ENCODE measurements at regions not wholly inside any gene's neighbourhood (a gene's known extent, or its start where the extent isn't known, plus 50 kb on each side); places are given as distances from the start of the nearest gene placed in this dataset.

GRCh38 chr1:206411321-206411720 is 59.0 kb upstream of the IKBKE start:
- Histone ChIP-seq H3K27me3 (replicated peaks; ENCODE audit: control insufficient read depth, insufficient read depth, low read length) (no peaks in the 10 kb centered on the region), H3K4me1 (no peaks in the 10 kb centered on the region), H3K9me3 (no peaks in the 10 kb centered on the region), H3K36me3 (ENCODE audit: control insufficient read depth, insufficient read depth, low read length) (no peaks in the 10 kb centered on the region), H3K4me3 (ENCODE audit: low read depth, low read length) (no peak overlapping the region)
- TF ChIP-seq CTCF (IDR thresholded peaks at IDR 0.05; ENCODE audit: insufficient read depth in 1 of 2, low read depth in 1 of 2, low read length in 1 of 2, severe bottlenecking in 1 of 2, unreplicated experiment in 1 of 2): no peak
- CTCF ChIA-PET: no interaction called here
- Mint-ChIP-seq H3K9me3 (ENCODE audit: unreplicated experiment) (no peaks in the 10 kb centered on the region), H3K4me3 (ENCODE audit: unreplicated experiment) (no peak overlapping the region), H3K27me3 (ENCODE audit: insufficient read depth, unreplicated experiment) (no peaks in the 10 kb centered on the region), H3K27ac (ENCODE audit: unreplicated experiment) (no peak overlapping the region), H3K36me3 (ENCODE audit: insufficient read depth, unreplicated experiment) (peaks cover 6% of the 10 kb centered on the region), H3K4me1 (ENCODE audit: low read depth, unreplicated experiment) (no peaks in the 10 kb centered on the region)
- BruUV-seq (replicated peaks): no TSS peak
- POLR2A ChIA-PET: no interaction called here
- intact Hi-C loops (cut with micrococcal nuclease; ENCODE audit: unreplicated experiment): no loop called here
- no peak for DNase-seq

GRCh38 chr1:206415942-206416341 is 54.3 kb upstream of the IKBKE start:
- no peak for DNase-seq
- Mint-ChIP-seq H3K36me3 (ENCODE audit: insufficient read depth, unreplicated experiment) (peaks cover 6% of the 10 kb centered on the region), H3K4me1 (ENCODE audit: low read depth, unreplicated experiment) (peaks cover 7% of the 10 kb centered on the region), H3K27me3 (ENCODE audit: insufficient read depth, unreplicated experiment) (no peaks in the 10 kb centered on the region), H3K9me3 (ENCODE audit: unreplicated experiment) (no peaks in the 10 kb centered on the region), H3K4me3 (ENCODE audit: unreplicated experiment) (no peak overlapping the region), H3K27ac (ENCODE audit: unreplicated experiment) (no peak overlapping the region)
- CTCF ChIA-PET: no interaction called here
- no peak for TF ChIP-seq CTCF (IDR thresholded peaks at IDR 0.05; ENCODE audit: insufficient read depth in 1 of 2, low read depth in 1 of 2, low read length in 1 of 2, severe bottlenecking in 1 of 2, unreplicated experiment in 1 of 2)
- POLR2A ChIA-PET: no interaction called here
- Histone ChIP-seq H3K4me1 (peaks cover 5% of the 10 kb centered on the region; the same call in 1 of the 2 replicates), H3K27me3 (replicated peaks; ENCODE audit: control insufficient read depth, insufficient read depth, low read length) (no peaks in the 10 kb centered on the region), H3K4me3 (ENCODE audit: low read depth, low read length) (no peak overlapping the region), H3K9me3 (no peaks in the 10 kb centered on the region), H3K36me3 (ENCODE audit: control insufficient read depth, insufficient read depth, low read length) (no peaks in the 10 kb centered on the region)
- no TSS peak for BruUV-seq (replicated peaks)
- intact Hi-C loops (cut with micrococcal nuclease; ENCODE audit: unreplicated experiment): no loop called here

DNA sequence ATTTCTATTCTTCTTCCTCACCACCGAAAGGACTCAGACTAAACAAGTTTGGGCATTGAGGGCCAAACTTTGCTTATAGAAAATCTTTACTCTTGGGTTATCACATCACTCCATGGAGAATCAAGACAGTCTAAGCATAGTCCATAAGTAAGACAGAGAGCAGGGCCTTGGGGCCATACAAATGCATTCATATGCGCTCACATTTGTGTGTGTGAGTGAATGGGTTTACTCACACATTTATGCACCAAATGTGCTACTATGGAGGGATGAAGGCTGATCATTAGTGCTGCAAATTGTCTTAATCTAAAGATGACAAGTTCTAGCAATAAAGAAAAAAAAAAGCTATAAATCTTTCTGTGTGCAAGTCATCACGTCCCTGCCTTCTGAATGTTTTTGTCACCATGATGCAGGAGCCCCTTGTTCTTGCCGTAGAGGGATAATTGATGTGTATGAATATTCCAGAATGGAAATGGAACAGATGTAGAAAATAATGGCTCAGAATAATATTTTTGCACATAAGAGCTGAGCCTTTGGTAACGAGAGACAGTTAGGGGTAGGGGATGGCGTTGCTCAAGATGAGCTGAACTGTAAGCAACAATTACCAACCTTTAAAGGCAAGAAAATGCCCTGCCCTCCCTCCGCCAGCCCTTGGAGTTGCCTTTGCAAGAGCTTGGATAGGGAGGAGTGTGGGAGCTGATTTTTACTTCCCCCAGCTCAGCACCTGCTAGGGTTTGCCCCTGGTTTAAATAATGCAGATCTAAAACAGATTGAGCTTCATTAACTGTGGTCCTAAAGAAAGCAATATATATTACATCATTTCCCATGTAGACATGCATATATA is 52.3 kb upstream of the IKBKE start:
- H3K9me3 ChIP-seq: no peaks in the 10 kb centered on the region
- DNase-seq: no peak
- no peaks in the 10 kb centered on the region for H3K36me3 ChIP-seq (ENCODE audit: control insufficient read depth, insufficient read depth, low read length)
- Mint-ChIP-seq H3K27me3 (ENCODE audit: insufficient read depth, unreplicated experiment) (no peaks in the 10 kb centered on the region), H3K36me3 (ENCODE audit: insufficient read depth, unreplicated experiment) (peaks cover 6% of the 10 kb centered on the region), H3K9me3 (ENCODE audit: unreplicated experiment) (no peaks in the 10 kb centered on the region), H3K27ac (ENCODE audit: unreplicated experiment) (no peak overlapping the region), H3K4me3 (ENCODE audit: unreplicated experiment) (no peak overlapping the region), H3K4me1 (ENCODE audit: low read depth, unreplicated experiment) (peaks cover 7% of the 10 kb centered on the region)
- peaks cover 5% of the 10 kb centered on the region; the same call in 1 of the 2 replicates for H3K4me1 ChIP-seq
- no peak for TF ChIP-seq CTCF (IDR thresholded peaks at IDR 0.05; ENCODE audit: insufficient read depth in 1 of 2, low read depth in 1 of 2, low read length in 1 of 2, severe bottlenecking in 1 of 2, unreplicated experiment in 1 of 2)
- BruUV-seq (replicated peaks): no TSS peak
- CTCF ChIA-PET: no interaction called here
- POLR2A ChIA-PET: no interaction called here
- intact Hi-C loops (cut with micrococcal nuclease; ENCODE audit: unreplicated experiment): no loop called here
- no peaks in the 10 kb centered on the region for H3K27me3 ChIP-seq (replicated peaks; ENCODE audit: control insufficient read depth, insufficient read depth, low read length)
- no peak overlapping the region for H3K4me3 ChIP-seq (ENCODE audit: low read depth, low read length)
